ENCODE measurements at regions not wholly inside any gene's neighbourhood (a gene's known extent, or its start where the extent isn't known, plus 50 kb on each side); places are given as distances from the start of the nearest gene placed in this dataset.

DNA sequence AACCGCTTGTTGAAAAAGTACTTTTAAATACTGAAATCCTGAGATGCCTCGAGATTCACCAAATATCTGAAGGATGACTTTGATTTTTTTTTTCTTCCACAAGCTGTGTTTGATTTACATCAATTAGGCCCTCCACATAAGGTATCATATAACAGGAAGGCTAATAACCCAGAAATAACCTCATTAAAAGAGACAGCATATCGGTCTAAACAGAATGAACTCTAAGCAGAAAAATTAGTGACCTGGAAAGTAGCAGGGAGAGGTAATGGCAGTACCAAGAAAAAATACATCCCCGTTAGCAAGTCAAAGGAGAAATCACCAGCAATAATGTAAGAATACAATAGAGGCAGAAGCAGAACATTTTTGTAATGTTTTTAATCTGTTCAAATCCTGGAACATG is 452.4 kb upstream of the TSHZ3 start:
- Histone ChIP-seq H3K9ac (ENCODE audit: low read depth, low read length, poor library complexity) (no peak overlapping the region), H3K27me3 (ENCODE audit: control insufficient read depth in 3 of 3, insufficient read depth in 3 of 3, low read depth in 1 of 3, low read length in 3 of 3) (no peaks in the 10 kb centered on the region), H3K27ac (replicated peaks; ENCODE audit: low read length) (no peak overlapping the region), H3K9me3 (replicated peaks in 1 of 2; ENCODE audit: control insufficient read depth in 2 of 2, insufficient read depth in 1 of 2, low read depth in 1 of 2, low read length in 2 of 2) (no peaks in the 10 kb centered on the region), H3K23ac (ENCODE audit: low read depth, low read length, poor library complexity) (no peak overlapping the region), H2BK15ac (ENCODE audit: low read length) (no peak overlapping the region), H4K91ac (ENCODE audit: low read depth, low read length, poor library complexity) (no peak overlapping the region), H3K4me1 (ENCODE audit: control insufficient read depth in 2 of 2, insufficient read depth in 1 of 2, low read depth in 1 of 2, low read length in 2 of 2) (no peaks in the 10 kb centered on the region), H3K4me3 (ENCODE audit: low read length in 2 of 2) (no peak overlapping the region), H2AK5ac (ENCODE audit: low read depth, low read length) (no peak overlapping the region), H4K8ac (ENCODE audit: low read depth, low read length) (no peak overlapping the region), H2AFZ (ENCODE audit: low read length) (no peak overlapping the region), H2BK12ac (ENCODE audit: low read length) (no peak overlapping the region), H3K14ac (ENCODE audit: low read length) (no peak overlapping the region), H2BK120ac (ENCODE audit: low read depth, low read length) (no peak overlapping the region), H3K36me3 (replicated peaks in 1 of 2; ENCODE audit: control insufficient read depth in 2 of 2, insufficient read depth in 2 of 2, low read length in 2 of 2) (no peaks in the 10 kb centered on the region), H3K18ac (ENCODE audit: low read length) (no peak overlapping the region), H2BK5ac (ENCODE audit: low read length) (no peak overlapping the region), H3K4ac (ENCODE audit: low read length) (no peak overlapping the region), H3K79me1 (ENCODE audit: low read depth, low read length) (no peaks in the 10 kb centered on the region), H3K4me2 (ENCODE audit: insufficient read depth, low read length, poor library complexity, severe bottlenecking) (no peak overlapping the region)
- DNase-seq (ENCODE audit: low spot score): no peak
- WGBS, 2 donors (ENCODE audit: extremely low coverage in 2 of 2, insufficient read length in 2 of 2, insufficient replicate concordance in 1 of 2): no CpG with 5 or more reads among the region's 4 CpGs

GRCh38 chr19:31803835-31804446 is 454.7 kb upstream of the TSHZ3 start:
- Histone ChIP-seq H2BK5ac (ENCODE audit: low read length) (no peak overlapping the region), H3K18ac (ENCODE audit: low read length) (no peak overlapping the region), H4K8ac (ENCODE audit: low read depth, low read length) (no peak overlapping the region), H3K4ac (ENCODE audit: low read length) (no peak overlapping the region), H3K9ac (ENCODE audit: low read depth, low read length, poor library complexity) (no peak overlapping the region), H2BK15ac (ENCODE audit: low read length) (no peak overlapping the region), H3K4me1 (ENCODE audit: control insufficient read depth in 2 of 2, insufficient read depth in 1 of 2, low read depth in 1 of 2, low read length in 2 of 2) (no peaks in the 10 kb centered on the region), H3K23ac (ENCODE audit: low read depth, low read length, poor library complexity) (no peak overlapping the region), H3K4me3 (ENCODE audit: low read length in 2 of 2) (no peak overlapping the region), H3K9me3 (replicated peaks in 1 of 2; ENCODE audit: control insufficient read depth in 2 of 2, insufficient read depth in 1 of 2, low read depth in 1 of 2, low read length in 2 of 2) (no peaks in the 10 kb centered on the region), H2AK5ac (ENCODE audit: low read depth, low read length) (no peak overlapping the region), H3K14ac (ENCODE audit: low read length) (no peak overlapping the region), H3K27ac (replicated peaks; ENCODE audit: low read length) (no peak overlapping the region), H3K27me3 (ENCODE audit: control insufficient read depth in 3 of 3, insufficient read depth in 3 of 3, low read depth in 1 of 3, low read length in 3 of 3) (no peaks in the 10 kb centered on the region), H3K36me3 (replicated peaks in 1 of 2; ENCODE audit: control insufficient read depth in 2 of 2, insufficient read depth in 2 of 2, low read length in 2 of 2) (no peaks in the 10 kb centered on the region), H2BK120ac (ENCODE audit: low read depth, low read length) (no peak overlapping the region), H2AFZ (ENCODE audit: low read length) (no peak overlapping the region), H4K91ac (ENCODE audit: low read depth, low read length, poor library complexity) (no peak overlapping the region), H3K79me1 (ENCODE audit: low read depth, low read length) (peaks cover 2% of the 10 kb centered on the region), H2BK12ac (ENCODE audit: low read length) (no peak overlapping the region), H3K4me2 (ENCODE audit: insufficient read depth, low read length, poor library complexity, severe bottlenecking) (no peak overlapping the region)
- DNase-seq (ENCODE audit: low spot score): no peak
- WGBS, 2 donors (ENCODE audit: extremely low coverage in 2 of 2, insufficient read length in 2 of 2, insufficient replicate concordance in 1 of 2): no CpG with 5 or more reads among the region's 6 CpGs

GRCh38 chr19:31804668-31805067 is 455.4 kb upstream of the TSHZ3 start:
- Histone ChIP-seq H3K4me1 (ENCODE audit: control insufficient read depth in 2 of 2, insufficient read depth in 1 of 2, low read depth in 1 of 2, low read length in 2 of 2) (no peaks in the 10 kb centered on the region), H3K27ac (replicated peaks; ENCODE audit: low read length) (no peak overlapping the region), H3K4me3 (ENCODE audit: low read length in 2 of 2) (no peak overlapping the region), H4K8ac (ENCODE audit: low read depth, low read length) (no peak overlapping the region), H3K18ac (ENCODE audit: low read length) (no peak overlapping the region), H3K4me2 (ENCODE audit: insufficient read depth, low read length, poor library complexity, severe bottlenecking) (no peak overlapping the region), H2BK15ac (ENCODE audit: low read length) (no peak overlapping the region), H4K91ac (ENCODE audit: low read depth, low read length, poor library complexity) (no peak overlapping the region), H3K14ac (ENCODE audit: low read length) (no peak overlapping the region), H3K9me3 (replicated peaks in 1 of 2; ENCODE audit: control insufficient read depth in 2 of 2, insufficient read depth in 1 of 2, low read depth in 1 of 2, low read length in 2 of 2) (no peaks in the 10 kb centered on the region), H3K9ac (ENCODE audit: low read depth, low read length, poor library complexity) (no peak overlapping the region), H3K4ac (ENCODE audit: low read length) (no peak overlapping the region), H3K36me3 (replicated peaks in 1 of 2; ENCODE audit: control insufficient read depth in 2 of 2, insufficient read depth in 2 of 2, low read length in 2 of 2) (no peaks in the 10 kb centered on the region), H2BK12ac (ENCODE audit: low read length) (no peak overlapping the region), H2BK120ac (ENCODE audit: low read depth, low read length) (no peak overlapping the region), H2AFZ (ENCODE audit: low read length) (no peak overlapping the region), H2AK5ac (ENCODE audit: low read depth, low read length) (no peak overlapping the region), H3K79me1 (ENCODE audit: low read depth, low read length) (peaks cover 2% of the 10 kb centered on the region), H3K27me3 (ENCODE audit: control insufficient read depth in 3 of 3, insufficient read depth in 3 of 3, low read depth in 1 of 3, low read length in 3 of 3) (no peaks in the 10 kb centered on the region), H2BK5ac (ENCODE audit: low read length) (no peak overlapping the region), H3K23ac (ENCODE audit: low read depth, low read length, poor library complexity) (no peak overlapping the region)
- WGBS, 2 donors (ENCODE audit: extremely low coverage in 2 of 2, insufficient read length in 2 of 2, insufficient replicate concordance in 1 of 2): no CpG with 5 or more reads among the region's 2 CpGs
- no peak for DNase-seq (ENCODE audit: low spot score)

GRCh38 chr19:31810536-31811109 is 461.4 kb upstream of the TSHZ3 start:
- Histone ChIP-seq H3K27ac (replicated peaks; ENCODE audit: low read length) (no peak overlapping the region), H2BK15ac (ENCODE audit: low read length) (no peak overlapping the region), H2BK12ac (ENCODE audit: low read length) (no peak overlapping the region)

More at GRCh38 chr19:31810536-31811109, 461.4 kb upstream of the TSHZ3 start:
- Histone ChIP-seq H3K4ac (ENCODE audit: low read length) (no peak overlapping the region), H3K9me3 (replicated peaks in 1 of 2; ENCODE audit: control insufficient read depth in 2 of 2, insufficient read depth in 1 of 2, low read depth in 1 of 2, low read length in 2 of 2) (no peaks in the 10 kb centered on the region), H4K91ac (ENCODE audit: low read depth, low read length, poor library complexity) (no peak overlapping the region), H2AK5ac (ENCODE audit: low read depth, low read length) (no peak overlapping the region), H3K36me3 (replicated peaks in 1 of 2; ENCODE audit: control insufficient read depth in 2 of 2, insufficient read depth in 2 of 2, low read length in 2 of 2) (no peaks in the 10 kb centered on the region), H2BK120ac (ENCODE audit: low read depth, low read length) (no peak overlapping the region), H3K9ac (ENCODE audit: low read depth, low read length, poor library complexity) (no peak overlapping the region), H3K27me3 (ENCODE audit: control insufficient read depth in 3 of 3, insufficient read depth in 3 of 3, low read depth in 1 of 3, low read length in 3 of 3) (no peaks in the 10 kb centered on the region), H3K18ac (ENCODE audit: low read length) (no peak overlapping the region), H3K23ac (ENCODE audit: low read depth, low read length, poor library complexity) (no peak overlapping the region), H3K4me2 (ENCODE audit: insufficient read depth, low read length, poor library complexity, severe bottlenecking) (no peak overlapping the region), H2BK5ac (ENCODE audit: low read length) (no peak overlapping the region), H4K8ac (ENCODE audit: low read depth, low read length) (no peak overlapping the region), H3K79me1 (ENCODE audit: low read depth, low read length) (peaks cover 2% of the 10 kb centered on the region), H3K4me3 (ENCODE audit: low read length in 2 of 2) (no peak overlapping the region), H3K4me1 (ENCODE audit: control insufficient read depth in 2 of 2, insufficient read depth in 1 of 2, low read depth in 1 of 2, low read length in 2 of 2) (no peaks in the 10 kb centered on the region), H2AFZ (ENCODE audit: low read length) (no peak overlapping the region), H3K14ac (ENCODE audit: low read length) (no peak overlapping the region)
- no peak for DNase-seq (ENCODE audit: low spot score)
- WGBS, 2 donors (ENCODE audit: extremely low coverage in 2 of 2, insufficient read length in 2 of 2, insufficient replicate concordance in 1 of 2): no CpG with 5 or more reads among the region's 6 CpGs

Data from neuronal stem cell (in vitro differentiated cells).